ENCODE measurements at regions not wholly inside any gene's neighbourhood (a gene's known extent, or its start where the extent isn't known, plus 50 kb on each side); places are given as distances from the start of the nearest gene placed in this dataset.

DNA sequence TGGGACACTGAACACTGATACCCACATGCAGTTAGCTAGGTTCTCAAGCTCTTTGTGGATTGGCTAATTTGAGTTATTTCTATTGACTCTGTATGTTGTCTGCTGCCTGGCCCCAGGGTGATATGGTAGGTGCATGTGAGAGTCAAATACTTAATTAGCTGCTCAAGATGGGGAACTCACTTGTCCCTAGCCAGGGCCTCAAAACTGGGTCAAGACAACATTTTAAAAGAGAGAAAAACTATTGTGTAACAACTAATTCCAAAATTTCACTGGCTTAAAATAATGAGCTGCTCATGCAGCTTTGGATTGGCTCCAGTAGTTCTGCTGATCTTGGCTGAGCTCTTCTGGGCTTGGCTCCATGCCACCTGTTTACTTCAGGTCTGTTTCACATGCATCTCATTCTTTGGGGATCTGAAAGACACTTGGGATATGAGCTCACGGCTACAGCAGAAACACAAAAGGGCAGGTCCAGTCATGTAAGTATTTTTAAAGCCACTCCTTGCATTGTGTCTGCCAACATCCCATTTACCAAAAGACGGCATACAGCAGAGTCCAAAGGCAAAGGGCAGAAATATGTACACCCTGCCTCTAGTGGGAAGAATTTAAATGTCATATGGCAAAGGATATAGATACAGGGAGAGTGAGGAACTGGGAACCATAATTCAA lies 716.8 kb downstream of the SUCLG1 start:
- no peaks in the 10 kb centered on the region for H3K4me1 ChIP-seq
- H3K27me3 ChIP-seq (ENCODE audit: low read depth), result no peaks in the 10 kb centered on the region
- DNase-seq, result peak; percentile 39
- no peak overlapping the region for H3K4me3 ChIP-seq
- peak overlapping the region; percentile 9 for H3K27ac ChIP-seq (replicated peaks)
- H3K9me3 ChIP-seq (replicated peaks), result peaks cover 36% of the 10 kb centered on the region
- intact Hi-C loops (cut with micrococcal nuclease), result no loop called here
- TF ChIP-seq, protein P1, sequence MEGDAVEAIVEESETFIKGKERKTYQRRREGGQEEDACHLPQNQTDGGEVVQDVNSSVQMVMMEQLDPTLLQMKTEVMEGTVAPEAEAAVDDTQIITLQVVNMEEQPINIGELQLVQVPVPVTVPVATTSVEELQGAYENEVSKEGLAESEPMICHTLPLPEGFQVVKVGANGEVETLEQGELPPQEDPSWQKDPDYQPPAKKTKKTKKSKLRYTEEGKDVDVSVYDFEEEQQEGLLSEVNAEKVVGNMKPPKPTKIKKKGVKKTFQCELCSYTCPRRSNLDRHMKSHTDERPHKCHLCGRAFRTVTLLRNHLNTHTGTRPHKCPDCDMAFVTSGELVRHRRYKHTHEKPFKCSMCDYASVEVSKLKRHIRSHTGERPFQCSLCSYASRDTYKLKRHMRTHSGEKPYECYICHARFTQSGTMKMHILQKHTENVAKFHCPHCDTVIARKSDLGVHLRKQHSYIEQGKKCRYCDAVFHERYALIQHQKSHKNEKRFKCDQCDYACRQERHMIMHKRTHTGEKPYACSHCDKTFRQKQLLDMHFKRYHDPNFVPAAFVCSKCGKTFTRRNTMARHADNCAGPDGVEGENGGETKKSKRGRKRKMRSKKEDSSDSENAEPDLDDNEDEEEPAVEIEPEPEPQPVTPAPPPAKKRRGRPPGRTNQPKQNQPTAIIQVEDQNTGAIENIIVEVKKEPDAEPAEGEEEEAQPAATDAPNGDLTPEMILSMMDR (IDR thresholded peaks at IDR 0.05; ENCODE audit: borderline replicate concordance), result no peak
- no peaks in the 10 kb centered on the region for H3K36me3 ChIP-seq

DNA sequence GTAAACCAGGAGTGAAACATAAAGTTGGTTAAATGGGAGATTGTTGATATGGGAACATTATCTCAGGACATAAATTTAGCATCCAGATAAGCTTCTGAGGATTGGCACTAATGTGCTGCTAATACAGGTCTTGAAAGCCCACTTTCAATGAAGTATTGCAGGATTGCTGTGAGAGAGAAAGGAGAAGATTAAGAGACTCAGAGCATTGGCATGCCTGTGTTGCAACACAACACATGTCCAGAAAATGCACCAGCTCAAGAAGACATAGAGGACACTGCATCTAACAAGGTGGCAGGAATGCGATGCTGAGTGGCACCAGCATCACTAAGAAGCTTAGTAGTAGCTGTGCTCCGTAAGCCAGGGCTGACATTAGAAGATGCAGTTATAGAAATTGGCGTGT lies 728.9 kb downstream of the SUCLG1 start:
- intact Hi-C loops (cut with micrococcal nuclease), result no loop called here
- DNase-seq, result no peak
- TF ChIP-seq, protein P1 (IDR thresholded peaks at IDR 0.05; ENCODE audit: borderline replicate concordance), result no peak
- Histone ChIP-seq H3K4me3 (no peak overlapping the region), H3K27ac (replicated peaks) (no peak overlapping the region), H3K4me1 (no peaks in the 10 kb centered on the region), H3K36me3 (no peaks in the 10 kb centered on the region), H3K9me3 (replicated peaks) (peaks cover 17% of the 10 kb centered on the region), H3K27me3 (ENCODE audit: low read depth) (no peaks in the 10 kb centered on the region)

DNA sequence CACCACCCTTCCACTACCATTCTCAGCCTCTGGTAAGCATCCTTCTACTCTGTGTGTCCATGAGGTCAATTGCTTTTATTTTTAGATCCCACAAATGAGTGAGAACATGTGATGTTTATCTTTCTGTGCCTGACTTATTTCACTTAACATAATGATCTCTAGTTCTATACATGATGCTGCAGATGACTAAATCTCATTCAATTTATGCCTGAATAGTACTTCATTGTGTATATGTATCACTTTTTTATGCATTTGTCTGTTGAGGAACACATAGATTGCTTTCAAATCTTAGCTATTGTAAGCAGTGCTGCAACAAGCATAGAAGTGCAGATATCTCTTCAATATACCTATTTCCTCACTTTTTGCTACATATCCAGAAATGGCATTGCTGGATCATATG lies 733.3 kb downstream of the SUCLG1 start:
- intact Hi-C loops (cut with micrococcal nuclease), result no loop called here
- DNase-seq, result no peak
- Histone ChIP-seq H3K27me3 (ENCODE audit: low read depth) (no peaks in the 10 kb centered on the region), H3K27ac (replicated peaks) (no peak overlapping the region), H3K4me3 (no peak overlapping the region), H3K9me3 (replicated peaks) (peaks cover 17% of the 10 kb centered on the region), H3K36me3 (no peaks in the 10 kb centered on the region), H3K4me1 (no peaks in the 10 kb centered on the region)
- TF ChIP-seq, protein P1 (IDR thresholded peaks at IDR 0.05; ENCODE audit: borderline replicate concordance), result no peak

DNA sequence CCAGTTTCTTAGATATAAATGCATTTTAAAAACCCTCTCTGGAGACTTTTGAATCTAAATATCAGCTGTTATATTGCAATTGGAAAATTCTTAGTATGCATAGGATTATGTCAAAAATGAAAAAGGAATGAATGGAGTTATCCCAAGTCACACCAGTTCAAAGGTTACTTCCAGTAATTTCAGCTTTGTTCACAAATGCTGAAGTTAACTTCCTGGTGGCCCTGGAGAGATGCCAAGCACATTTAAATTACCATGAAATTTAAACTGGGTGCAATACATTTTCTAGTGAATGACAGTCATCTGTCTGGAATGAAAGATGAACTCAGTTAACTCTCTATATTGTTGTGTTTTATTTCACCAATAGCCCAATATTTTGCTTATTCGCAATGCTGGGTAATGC lies 753.9 kb downstream of the SUCLG1 start:
- TF ChIP-seq, protein P1 (IDR thresholded peaks at IDR 0.05; ENCODE audit: borderline replicate concordance), result no peak
- no peaks in the 10 kb centered on the region for H3K36me3 ChIP-seq
- H3K4me3 ChIP-seq, result no peak overlapping the region
- H3K9me3 ChIP-seq (replicated peaks), result peaks cover 11% of the 10 kb centered on the region
- intact Hi-C loops (cut with micrococcal nuclease), result no loop called here
- no peaks in the 10 kb centered on the region for H3K27me3 ChIP-seq (ENCODE audit: low read depth)
- no peak for DNase-seq
- H3K27ac ChIP-seq (replicated peaks), result no peak overlapping the region
- H3K4me1 ChIP-seq, result no peaks in the 10 kb centered on the region

DNA sequence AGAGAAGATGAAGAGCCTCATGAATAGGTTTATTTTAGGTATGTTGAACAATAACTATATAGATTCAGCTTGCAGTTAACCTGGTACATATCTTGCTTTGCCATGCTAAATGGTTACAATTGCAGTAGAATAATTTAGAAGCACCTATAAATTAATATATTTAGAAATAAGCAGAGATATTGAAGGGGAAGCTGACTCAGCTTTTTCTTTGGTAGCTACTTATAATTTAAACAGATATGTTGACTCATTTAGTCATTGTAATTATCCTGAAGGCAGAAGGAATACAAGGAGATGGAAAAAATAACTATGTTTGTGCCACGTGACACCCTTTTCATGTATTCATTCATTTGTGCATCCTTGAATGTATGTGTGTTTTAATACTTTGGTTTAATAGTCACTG lies 755.5 kb downstream of the SUCLG1 start:
- TF ChIP-seq, protein P1 (IDR thresholded peaks at IDR 0.05; ENCODE audit: borderline replicate concordance), result no peak
- DNase-seq, result no peak
- intact Hi-C loops (cut with micrococcal nuclease), result no loop called here

More for the DNA sequence above, 755.5 kb downstream of the SUCLG1 start:
- Histone ChIP-seq H3K4me1 (no peaks in the 10 kb centered on the region), H3K27ac (replicated peaks) (no peak overlapping the region), H3K4me3 (no peak overlapping the region), H3K27me3 (ENCODE audit: low read depth) (no peaks in the 10 kb centered on the region), H3K36me3 (no peaks in the 10 kb centered on the region), H3K9me3 (replicated peaks) (peaks cover 11% of the 10 kb centered on the region)

All from left ventricle myocardium inferior (tissue), 1 donor.